Sigmoid colon (tissue), 3 donors: ENCODE measurements at regions not wholly inside any gene's neighbourhood (a gene's known extent, or its start where the extent isn't known, plus 50 kb on each side); places are given as distances from the start of the nearest gene placed in this dataset.

Experiments
- POLR2A ChIP-seq, 2 donors: fragments of 450-650 bp; IDR thresholded peaks; one replicate each; pipeline ENCODE4 v1.6.1; 2016; ENCODE audit warnings: antibody characterized with exemption in 2 of 2, mild to moderate bottlenecking in 2 of 2, moderate library complexity in 2 of 2
- TF ChIP-seq, protein P1 (sequence below), 4 experiments: fragments of 450-650 bp in 3 of 4; fragments of 200-600 bp in 1 of 4; IDR thresholded peaks; one replicate each; pipeline ENCODE4 v1.5.1; 2016 to 2019; ENCODE audit warnings: antibody characterized with exemption in 4 of 4, mild to moderate bottlenecking in 3 of 4, moderate library complexity in 2 of 4

DNA sequence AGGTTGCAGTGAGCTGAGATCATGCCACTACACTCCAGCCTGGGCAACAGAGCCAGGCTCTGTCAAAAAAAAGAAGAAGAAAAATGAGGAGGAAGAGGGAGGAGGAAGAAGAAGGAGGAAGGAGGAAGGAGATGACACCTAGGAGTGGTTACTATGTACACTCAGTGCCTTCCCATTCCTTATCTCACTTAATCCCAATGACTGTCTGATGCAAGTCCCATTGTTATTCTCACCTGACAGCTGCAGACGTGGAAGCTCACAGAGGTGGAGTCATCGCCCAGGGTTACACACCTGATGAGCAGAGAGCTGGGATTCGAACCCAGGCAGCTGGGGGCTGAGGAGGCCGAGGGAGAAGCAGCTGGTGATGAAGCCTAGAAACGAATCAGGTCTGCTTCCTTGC lies 258.8 kb downstream of the SNX10 start:
- TF ChIP-seq, protein P1, sequence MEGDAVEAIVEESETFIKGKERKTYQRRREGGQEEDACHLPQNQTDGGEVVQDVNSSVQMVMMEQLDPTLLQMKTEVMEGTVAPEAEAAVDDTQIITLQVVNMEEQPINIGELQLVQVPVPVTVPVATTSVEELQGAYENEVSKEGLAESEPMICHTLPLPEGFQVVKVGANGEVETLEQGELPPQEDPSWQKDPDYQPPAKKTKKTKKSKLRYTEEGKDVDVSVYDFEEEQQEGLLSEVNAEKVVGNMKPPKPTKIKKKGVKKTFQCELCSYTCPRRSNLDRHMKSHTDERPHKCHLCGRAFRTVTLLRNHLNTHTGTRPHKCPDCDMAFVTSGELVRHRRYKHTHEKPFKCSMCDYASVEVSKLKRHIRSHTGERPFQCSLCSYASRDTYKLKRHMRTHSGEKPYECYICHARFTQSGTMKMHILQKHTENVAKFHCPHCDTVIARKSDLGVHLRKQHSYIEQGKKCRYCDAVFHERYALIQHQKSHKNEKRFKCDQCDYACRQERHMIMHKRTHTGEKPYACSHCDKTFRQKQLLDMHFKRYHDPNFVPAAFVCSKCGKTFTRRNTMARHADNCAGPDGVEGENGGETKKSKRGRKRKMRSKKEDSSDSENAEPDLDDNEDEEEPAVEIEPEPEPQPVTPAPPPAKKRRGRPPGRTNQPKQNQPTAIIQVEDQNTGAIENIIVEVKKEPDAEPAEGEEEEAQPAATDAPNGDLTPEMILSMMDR (IDR thresholded peaks at IDR 0.05), result no peak
- no peak for TF ChIP-seq POLR2A (IDR thresholded peaks at IDR 0.05)
